HepG2 (cell line): ENCODE measurements at regions not wholly inside any gene's neighbourhood (a gene's known extent, or its start where the extent isn't known, plus 50 kb on each side); places are given as distances from the start of the nearest gene placed in this dataset.

Source experiments
- ATAC-seq: fragments of 200-7000 bp; cut with Tn5 transposase; 3 replicates; pipeline ENCODE4 v1.9.1; 2020; ENCODE audit warnings: mild to moderate bottlenecking, moderate library complexity
- BruUV-seq: library from RNA; stranded (reverse); fragments of 400-500 nt; replicated peaks from 2 replicates; lab custom pipeline; 2021; lab: Mats Ljungman, UMichigan
- CTCF ChIA-PET: fragments of 300-600 bp; formaldehyde crosslinking; extraction: SDS; loops from one replicate; lab custom pipeline; 2021; ENCODE audit warnings: low total read pairs, inconsistent platforms, low intra/inter-chr PET ratio; lab: Yijun Ruan, JAX
- POLR2A ChIA-PET: fragments of 350-600 bp; sonication (Branson Sonifier 250); formaldehyde crosslinking; loops from one replicate; lab custom pipeline; 2020; ENCODE audit warnings: antibody characterized with exemption, inconsistent platforms; lab: Yijun Ruan, JAX
- DNase-seq: peaks from one replicate; pipeline ENCODE4 v3.0.0-alpha.2; 2015; ENCODE audit warnings: low spot score
- FAIRE-seq: peaks from 3 replicates; lab custom pipeline; 2011; peaks lifted over from hg19 to GRCh38; lab: Jason Lieb, UNC
- H2AFZ ChIP-seq: one replicate; pipeline ENCODE4 v1.6.1; 2011; ENCODE audit warnings: low read length, inconsistent platforms
- H3K27ac ChIP-seq: fragments of 300-600 bp; 3 replicates; pipeline ENCODE4 v1.8.0; 2011; ENCODE audit warnings: mixed run types, mild to moderate bottlenecking, mixed read lengths, low read length, inconsistent platforms; ENCODE audit not compliant: insufficient read depth; ENCODE audit errors: extremely low read length
- H3K27me3 ChIP-seq, 2 experiments: fragments of 200-600 bp in 1 of 2; 2 replicates in 1 of 2; 3 replicates in 1 of 2; pipeline versions ENCODE4 v1.6.0 to v1.8.0; 2011; ENCODE audit warnings: low read length in 2 of 2, mild to moderate bottlenecking in 2 of 2, moderate library complexity in 2 of 2, inconsistent platforms in 1 of 2; ENCODE audit not compliant: insufficient read depth in 2 of 2, control insufficient read depth in 1 of 2
- H3K36me3 ChIP-seq, 2 experiments: fragments of 200-600 bp in 1 of 2; replicated peaks in 1 of 2; 2 replicates in 1 of 2; 3 replicates in 1 of 2; pipeline versions ENCODE4 v1.5.1 to v1.8.0; 2011; ENCODE audit warnings: low read length in 2 of 2, inconsistent platforms in 1 of 2; ENCODE audit not compliant: insufficient read depth in 2 of 2, control insufficient read depth in 1 of 2
- H3K4me1 ChIP-seq: 2 replicates; pipeline ENCODE4 v1.5.1; 2012; ENCODE audit warnings: low read length, inconsistent platforms; ENCODE audit not compliant: insufficient read depth
- H3K4me2 ChIP-seq: 2 replicates; pipeline ENCODE4 v1.6.0; 2011; ENCODE audit warnings: low read depth, low read length, inconsistent platforms
- H3K4me3 ChIP-seq, 3 experiments: fragments of 200-600 bp in 1 of 3; sonication (generic), shearing (Covaris generic) in 1 of 3; replicated peaks in 1 of 3; 2 replicates each; pipeline ENCODE4 v1.5.1; 2011 to 2016; ENCODE audit warnings: low read length in 3 of 3, inconsistent platforms in 2 of 3, low read depth in 2 of 3, mild to moderate bottlenecking in 2 of 3, control low read depth in 1 of 3, mixed read lengths in 1 of 3; ENCODE audit not compliant: insufficient read depth in 1 of 3
- H3K79me2 ChIP-seq: one replicate; pipeline ENCODE4 v1.6.1; 2011; ENCODE audit warnings: low read length, inconsistent platforms; ENCODE audit not compliant: insufficient read depth
- H3K9ac ChIP-seq: 2 replicates; pipeline ENCODE4 v1.6.0; 2011; ENCODE audit warnings: mild to moderate bottlenecking, low read depth, low read length, inconsistent platforms; ENCODE audit not compliant: insufficient read depth
- H3K9me3 ChIP-seq: 2 replicates; pipeline ENCODE4 v1.5.1; 2012; ENCODE audit warnings: mild to moderate bottlenecking, low read length
- H4K20me1 ChIP-seq: 2 replicates; pipeline ENCODE4 v1.6.0; 2011; ENCODE audit warnings: inconsistent platforms, mild to moderate bottlenecking, low read length, moderate library complexity; ENCODE audit not compliant: insufficient read depth
- CENPT ChIP-seq: sonication (generic); formaldehyde crosslinking; IDR thresholded peaks from 2 replicates; pipeline ENCODE4 v1.8.0; 2022; ENCODE audit warnings: low read depth, mild to moderate bottlenecking, moderate library complexity, missing genetic modification reagents
- MYC ChIP-seq: sonication (generic); formaldehyde crosslinking; IDR thresholded peaks from 2 replicates; pipeline ENCODE4 v1.9.0; 2021; ENCODE audit warnings: missing genetic modification reagents, borderline replicate concordance
- NFRKB ChIP-seq: fragments of 450-650 bp; IDR thresholded peaks from 2 replicates; pipeline ENCODE4 v1.6.1; 2017
- RELA ChIP-seq: sonication (generic); formaldehyde crosslinking; IDR thresholded peaks from 2 replicates; pipeline ENCODE4 v1.4.0; 2020; ENCODE audit warnings: missing genetic modification reagents
- RFXAP ChIP-seq: sonication (generic); formaldehyde crosslinking; IDR thresholded peaks from 2 replicates; pipeline ENCODE4 v1.4.0; 2020; ENCODE audit warnings: missing genetic modification reagents, borderline replicate concordance
- ZFP41 ChIP-seq: sonication (generic); formaldehyde crosslinking; IDR thresholded peaks from 2 replicates; pipeline ENCODE4 v1.4.0; 2020; ENCODE audit warnings: mild to moderate bottlenecking, missing genetic modification reagents, borderline replicate concordance
- WGBS: methylation state at CpG from one replicate; pipeline ENCODE4 v1.1.6; 2017; ENCODE audit warnings: low lambda C conversion rate; 5-methylcytosine and 5-hydroxymethylcytosine counted together
- in situ Hi-C: cut with HindIII; loops from 2 replicates; pipeline ENCODE4 v1.10.0; 2017; ENCODE audit warnings: low pct_unique_long_range_greater_than_20kb; ENCODE audit not compliant: extremely low pct_ligation_motif_present
- intact Hi-C: fragments of 100-400 bp; cut with micrococcal nuclease; formaldehyde crosslinking; loops from one replicate; pipeline ENCODE4 v1.10.0; 2022; ENCODE audit not compliant: unreplicated experiment

- FAIRE-seq (no peak), DNase-seq (no peak), ATAC-seq (no peak)
- Histone ChIP-seq H3K27me3 (no peaks in the 10 kb centered on the region), H3K4me1 (no peaks in the 10 kb centered on the region), H3K4me3 (no peak overlapping the region), H3K9me3 (no peaks in the 10 kb centered on the region), H3K27ac (no peak overlapping the region), H3K4me2 (no peak overlapping the region), H3K79me2 (no peaks in the 10 kb centered on the region), H4K20me1 (no peaks in the 10 kb centered on the region), H3K9ac (no peak overlapping the region), H3K36me3 (no peaks in the 10 kb centered on the region), H2AFZ (no peak overlapping the region)
- intact Hi-C loops (no loop called here), in situ Hi-C loops (no loop called here)
- BruUV-seq, result no TSS peak
- no peak for TF ChIP-seq CENPT
- no peak for TF ChIP-seq RELA (CRISPR knock-in tag)
- no peak for TF ChIP-seq ZFP41 (CRISPR knock-in tag)
- CTCF ChIA-PET, result no interaction called here
- POLR2A ChIA-PET, result no interaction called here
Observed at GRCh38 chr5:98101131-98101530, 672.3 kb upstream of the RGMB start.

- Histone ChIP-seq H2AFZ (no peak overlapping the region), H4K20me1 (no peaks in the 10 kb centered on the region), H3K9me3 (no peaks in the 10 kb centered on the region), H3K36me3 (no peaks in the 10 kb centered on the region), H3K4me3 (no peak overlapping the region), H3K79me2 (no peaks in the 10 kb centered on the region), H3K27me3 (no peaks in the 10 kb centered on the region), H3K4me1 (no peaks in the 10 kb centered on the region), H3K27ac (no peak overlapping the region), H3K4me2 (no peak overlapping the region), H3K9ac (no peak overlapping the region)
- BruUV-seq, result no TSS peak
- WGBS, result 26% methylated on average over 3 of the region's 3 CpGs
- ATAC-seq (no peak), DNase-seq (no peak), FAIRE-seq (no peak)
- in situ Hi-C loops, result no loop called here
- ChIA-PET CTCF (no interaction called here), POLR2A (no interaction called here)
- intact Hi-C loops, result no loop called here
- TF ChIP-seq MYC (CRISPR knock-in tag), result no peak
- no peak for TF ChIP-seq RFXAP (CRISPR knock-in tag)
- no peak for TF ChIP-seq NFRKB
Observed at GRCh38 chr5:98102936-98103335, 670.5 kb upstream of the RGMB start.
